ENCODE measurements at regions not wholly inside any gene's neighbourhood (a gene's known extent, or its start where the extent isn't known, plus 50 kb on each side); places are given as distances from the start of the nearest gene placed in this dataset.

GRCh38 chr1:182143825-182144645 lies 82.5 kb upstream of the ZNF648 start:
- H3K4me3 ChIP-seq (replicated peaks in 1 of 3; ENCODE audit: insufficient read depth in 1 of 3, low read depth in 2 of 3, low read length in 3 of 3) = peak overlapping the region in 1 of 3 experiments; percentile 30; a peak in 2 of 6 replicates
- peak overlapping the region; percentile 66 for H2AFZ ChIP-seq (ENCODE audit: low read length)
- H3K79me2 ChIP-seq (ENCODE audit: insufficient read depth, low read length) = no peaks in the 10 kb centered on the region
- BruUV-seq (replicated peaks) = no TSS peak
- CTCF ChIA-PET (ENCODE audit: low intra/inter-chr PET ratio, low total read pairs) = interaction anchor here (1.2 to 3.6 kb wide), 3 partner anchors 59 to 252 kb away, joined by 5 to 70 read pairs (median 13); no protein-coding TSS in a partner anchor
- in situ Hi-C loops (cut with HindIII; ENCODE audit: extremely low pct_ligation_motif_present, low pct_unique_long_range_greater_than_20kb) (loop anchor here (5.0 to 10.0 kb wide), 2 partner anchors 101 to 253 kb away; no protein-coding TSS in a partner anchor), intact Hi-C loops (cut with micrococcal nuclease; ENCODE audit: unreplicated experiment) (loop anchor here (1.0 to 5.0 kb wide), 3 partner anchors 59 to 252 kb away; no protein-coding TSS in a partner anchor)
- no peaks in the 10 kb centered on the region for H3K36me3 ChIP-seq (replicated peaks in 1 of 2; ENCODE audit: control insufficient read depth in 1 of 2, insufficient read depth in 2 of 2, low read length in 2 of 2)
- H3K9me3 ChIP-seq (ENCODE audit: low read length) = no peaks in the 10 kb centered on the region
- H3K9ac ChIP-seq (ENCODE audit: insufficient read depth, low read depth, low read length) = peak overlapping the region; percentile 27; the same call in 1 of the 2 replicates
- peak overlapping the region; percentile 60 for H3K4me2 ChIP-seq (ENCODE audit: low read depth, low read length)
- H3K27me3 ChIP-seq (ENCODE audit: control insufficient read depth in 1 of 2, insufficient read depth in 2 of 2, low read length in 2 of 2) = no peaks in the 10 kb centered on the region; a peak in 1 of 5 replicates
- DNase-seq (ENCODE audit: low spot score) (no peak), ATAC-seq (peak; percentile 81), FAIRE-seq (no peak)
- H3K27ac ChIP-seq (ENCODE audit: extremely low read length, insufficient read depth, low read length) = no peak overlapping the region
- 31% methylated on average over 5 of the region's 8 CpGs for WGBS (ENCODE audit: low lambda C conversion rate)
- POLR2A ChIA-PET = interaction anchor here (0.9 to 5.9 kb wide), 11 partner anchors 59 to 252 kb away, joined by 3 to 48 read pairs (median 8); partner anchors contain the start of gene GLUL
- H4K20me1 ChIP-seq (ENCODE audit: insufficient read depth, low read length) = no peaks in the 10 kb centered on the region
- H3K4me1 ChIP-seq (ENCODE audit: insufficient read depth, low read length) = peaks cover 51% of the 10 kb centered on the region
- TF ChIP-seq ZBTB43 (CRISPR knock-in tag; conservative IDR thresholded peaks at IDR 0.05) (0 out of 2 replicates have a peak, but pooled peaks have one; percentile 43), ZNF501 (CRISPR knock-in tag; IDR thresholded peaks at IDR 0.05) (peak; percentile 47; the same call in 1 of the 2 replicates), ZNF280D (CRISPR knock-in tag; IDR thresholded peaks at IDR 0.05) (peak; percentile 38; the same call in 1 of the 2 replicates), DMTF1 (CRISPR knock-in tag; IDR thresholded peaks at IDR 0.05) (0 out of 2 replicates have a peak, but pooled peaks have one; percentile 52), HMGXB4 (CRISPR knock-in tag; IDR thresholded peaks at IDR 0.05; ENCODE audit: borderline replicate concordance in 1 of 2, low read depth in 1 of 2) (0 out of 4 replicates have a peak, but pooled peaks of 1 of the 2 experiments have one; percentile 20), GZF1 (CRISPR knock-in tag; IDR thresholded peaks at IDR 0.05) (0 out of 2 replicates have a peak, but pooled peaks have one; percentile 36), ZKSCAN1 (IDR thresholded peaks at IDR 0.05; ENCODE audit: low read length) (no peak), SKI (IDR thresholded peaks at IDR 0.05; ENCODE audit: partially characterized antibody) (no peak), ZFY (CRISPR knock-in tag; IDR thresholded peaks at IDR 0.05) (peak; percentile 54), ZFX (CRISPR knock-in tag; IDR thresholded peaks at IDR 0.05; ENCODE audit: low read depth) (peak; percentile 60), NR0B2 (CRISPR knock-in tag; IDR thresholded peaks at IDR 0.05) (no peak), EEA1 (CRISPR knock-in tag; IDR thresholded peaks at IDR 0.05; ENCODE audit: borderline replicate concordance) (0 out of 2 replicates have a peak, but pooled peaks have one; percentile 41)
